ENCODE measurements at regions not wholly inside any gene's neighbourhood (a gene's known extent, or its start where the extent isn't known, plus 50 kb on each side); places are given as distances from the start of the nearest gene placed in this dataset.
"Not testable (repeated sequence)": the region's sequence is repeated elsewhere in the genome, so short reads cannot be mapped to it uniquely, and the experiment has no call there.

- not testable (repeated sequence) for TF ChIP-seq CTCF (IDR thresholded peaks at IDR 0.05); ZFX (IDR thresholded peaks at IDR 0.05; ENCODE audit: borderline replicate concordance)
These were observed 522.4 kb upstream of the LINC00305 start for GRCh38 chr18:64671293-64671692.

All from 22Rv1 (cell line).